Ovary (tissue), 3 donors: ENCODE measurements at regions not wholly inside any gene's neighbourhood (a gene's known extent, or its start where the extent isn't known, plus 50 kb on each side); places are given as distances from the start of the nearest gene placed in this dataset.

ENCODE experiments used
- POLR2A ChIP-seq: fragments of 450-650 bp; IDR thresholded peaks from one replicate; pipeline ENCODE4 v1.6.1; 2017; ENCODE audit warnings: antibody characterized with exemption, mild to moderate bottlenecking, moderate library complexity
- TF ChIP-seq, protein P1 (sequence below), 3 donors: fragments of 450-650 bp in 2 of 3; fragments of 200-600 bp in 1 of 3; IDR thresholded peaks; one replicate each; pipeline versions ENCODE4 v1.5.1 to v1.8.0; 2016 to 2022; ENCODE audit warnings: antibody characterized with exemption in 3 of 3, mild to moderate bottlenecking in 1 of 3
- donor health status: DM: no; HTN: no; CAD: no.

GRCh38 chr14:101361044-101361443 is 200.3 kb upstream of the DIO3 start:
- no peak for TF ChIP-seq POLR2A
- TF ChIP-seq, protein P1, sequence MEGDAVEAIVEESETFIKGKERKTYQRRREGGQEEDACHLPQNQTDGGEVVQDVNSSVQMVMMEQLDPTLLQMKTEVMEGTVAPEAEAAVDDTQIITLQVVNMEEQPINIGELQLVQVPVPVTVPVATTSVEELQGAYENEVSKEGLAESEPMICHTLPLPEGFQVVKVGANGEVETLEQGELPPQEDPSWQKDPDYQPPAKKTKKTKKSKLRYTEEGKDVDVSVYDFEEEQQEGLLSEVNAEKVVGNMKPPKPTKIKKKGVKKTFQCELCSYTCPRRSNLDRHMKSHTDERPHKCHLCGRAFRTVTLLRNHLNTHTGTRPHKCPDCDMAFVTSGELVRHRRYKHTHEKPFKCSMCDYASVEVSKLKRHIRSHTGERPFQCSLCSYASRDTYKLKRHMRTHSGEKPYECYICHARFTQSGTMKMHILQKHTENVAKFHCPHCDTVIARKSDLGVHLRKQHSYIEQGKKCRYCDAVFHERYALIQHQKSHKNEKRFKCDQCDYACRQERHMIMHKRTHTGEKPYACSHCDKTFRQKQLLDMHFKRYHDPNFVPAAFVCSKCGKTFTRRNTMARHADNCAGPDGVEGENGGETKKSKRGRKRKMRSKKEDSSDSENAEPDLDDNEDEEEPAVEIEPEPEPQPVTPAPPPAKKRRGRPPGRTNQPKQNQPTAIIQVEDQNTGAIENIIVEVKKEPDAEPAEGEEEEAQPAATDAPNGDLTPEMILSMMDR (IDR thresholded peaks at IDR 0.05), result no peak
